ENCODE measurements at regions not wholly inside any gene's neighbourhood (a gene's known extent, or its start where the extent isn't known, plus 50 kb on each side); places are given as distances from the start of the nearest gene placed in this dataset.
"Not testable (repeated sequence)": the region's sequence is repeated elsewhere in the genome, so short reads cannot be mapped to it uniquely, and the experiment has no call there.

DNA sequence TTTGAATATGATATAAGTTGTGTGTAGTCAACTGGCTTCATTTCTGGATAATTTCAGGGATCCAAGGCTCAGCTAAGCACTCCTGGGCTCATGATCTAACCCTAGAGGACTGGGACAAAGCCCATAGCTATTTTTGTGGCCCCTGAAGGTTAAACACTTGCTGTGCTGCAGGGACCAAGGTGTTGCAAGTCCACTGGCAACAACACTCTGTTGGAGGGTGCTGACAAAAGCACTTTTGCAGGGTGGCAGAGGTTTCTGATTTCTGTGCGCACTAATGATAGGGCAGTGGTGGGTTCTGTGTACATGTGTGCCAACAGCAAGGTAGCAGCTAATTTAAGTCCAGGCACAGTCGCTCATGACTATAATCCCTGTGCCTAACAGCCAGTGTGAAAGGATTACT lies 445.3 kb upstream of the SYNCRIP start:
- no peaks in the 10 kb centered on the region for H3K4me1 ChIP-seq
- TF ChIP-seq POLR2A (IDR thresholded peaks at IDR 0.05) = no peak
- TF ChIP-seq, protein P1, sequence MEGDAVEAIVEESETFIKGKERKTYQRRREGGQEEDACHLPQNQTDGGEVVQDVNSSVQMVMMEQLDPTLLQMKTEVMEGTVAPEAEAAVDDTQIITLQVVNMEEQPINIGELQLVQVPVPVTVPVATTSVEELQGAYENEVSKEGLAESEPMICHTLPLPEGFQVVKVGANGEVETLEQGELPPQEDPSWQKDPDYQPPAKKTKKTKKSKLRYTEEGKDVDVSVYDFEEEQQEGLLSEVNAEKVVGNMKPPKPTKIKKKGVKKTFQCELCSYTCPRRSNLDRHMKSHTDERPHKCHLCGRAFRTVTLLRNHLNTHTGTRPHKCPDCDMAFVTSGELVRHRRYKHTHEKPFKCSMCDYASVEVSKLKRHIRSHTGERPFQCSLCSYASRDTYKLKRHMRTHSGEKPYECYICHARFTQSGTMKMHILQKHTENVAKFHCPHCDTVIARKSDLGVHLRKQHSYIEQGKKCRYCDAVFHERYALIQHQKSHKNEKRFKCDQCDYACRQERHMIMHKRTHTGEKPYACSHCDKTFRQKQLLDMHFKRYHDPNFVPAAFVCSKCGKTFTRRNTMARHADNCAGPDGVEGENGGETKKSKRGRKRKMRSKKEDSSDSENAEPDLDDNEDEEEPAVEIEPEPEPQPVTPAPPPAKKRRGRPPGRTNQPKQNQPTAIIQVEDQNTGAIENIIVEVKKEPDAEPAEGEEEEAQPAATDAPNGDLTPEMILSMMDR (IDR thresholded peaks at IDR 0.05) = no peak
- no peak for ATAC-seq
- H3K9me3 ChIP-seq = no peaks in the 10 kb centered on the region
- no peaks in the 10 kb centered on the region for H3K36me3 ChIP-seq
- no peak for DNase-seq
- no peak overlapping the region for H3K4me3 ChIP-seq
- WGBS (ENCODE audit: insufficient coverage, low coverage, low lambda C conversion rate, missing lambda C conversion rate) = 100% methylated on average over 1 of the region's 2 CpGs
- no peak overlapping the region for H3K27ac ChIP-seq
- intact Hi-C loops (cut with DNase I) = no loop called here
- no peaks in the 10 kb centered on the region for H3K27me3 ChIP-seq

DNA sequence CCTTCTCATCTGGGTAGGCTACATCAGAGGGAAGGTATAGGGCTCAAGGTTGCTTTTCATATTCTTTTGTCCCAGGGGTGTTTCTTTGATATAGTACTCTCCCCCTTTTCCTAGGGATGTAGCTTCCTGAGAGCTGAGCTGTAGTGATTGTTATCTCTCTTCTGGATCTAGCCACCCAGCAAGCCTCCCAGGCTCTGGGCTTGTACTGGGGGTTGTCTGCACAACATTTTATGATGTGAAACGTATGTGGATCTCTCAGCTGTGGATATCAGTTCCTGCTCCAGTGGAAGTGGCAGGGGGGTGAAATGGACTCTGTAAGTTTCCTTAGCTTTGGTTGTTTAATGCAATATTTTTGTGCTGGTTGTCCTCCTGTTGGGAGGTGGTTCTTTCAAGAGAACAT lies 437.3 kb upstream of the SYNCRIP start:
- H3K4me3 ChIP-seq = no peak overlapping the region
- TF ChIP-seq POLR2A (IDR thresholded peaks at IDR 0.05) = no peak
- TF ChIP-seq, protein P1 (IDR thresholded peaks at IDR 0.05) = no peak
- H3K9me3 ChIP-seq = no peaks in the 10 kb centered on the region
- no peaks in the 10 kb centered on the region for H3K36me3 ChIP-seq
- no peak overlapping the region for H3K27ac ChIP-seq
- 27% methylated on average over 1 of the region's 1 CpG for WGBS (ENCODE audit: insufficient coverage, low coverage, low lambda C conversion rate, missing lambda C conversion rate)
- no peaks in the 10 kb centered on the region for H3K27me3 ChIP-seq
- H3K4me1 ChIP-seq = no peaks in the 10 kb centered on the region
- ATAC-seq (no peak), DNase-seq (no peak)
- intact Hi-C loops (cut with DNase I) = no loop called here

DNA sequence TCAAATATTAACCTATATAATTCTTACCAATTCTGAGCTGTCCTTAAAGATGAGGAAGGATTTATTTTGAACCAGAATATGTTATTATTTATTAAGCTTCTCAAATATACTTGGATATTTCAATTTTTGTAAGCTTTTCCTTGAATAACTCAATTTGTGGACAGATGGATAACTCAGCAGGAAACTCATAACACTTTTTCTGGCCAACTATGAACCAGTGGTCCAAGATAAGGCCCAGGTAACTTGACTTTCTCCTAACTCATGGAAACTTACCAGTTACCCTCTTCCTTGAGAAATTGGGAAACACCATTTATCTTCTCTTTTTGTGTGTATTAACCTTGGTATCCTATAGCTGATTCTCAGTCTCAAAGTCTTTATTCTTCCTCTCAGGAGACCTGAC lies 427.5 kb upstream of the SYNCRIP start:
- Histone ChIP-seq H3K27me3 (no peaks in the 10 kb centered on the region), H3K4me1 (no peaks in the 10 kb centered on the region), H3K36me3 (no peaks in the 10 kb centered on the region), H3K27ac (no peak overlapping the region), H3K4me3 (no peak overlapping the region), H3K9me3 (no peaks in the 10 kb centered on the region)
- ATAC-seq (no peak), DNase-seq (no peak)
- TF ChIP-seq, protein P1 (IDR thresholded peaks at IDR 0.05) = no peak
- no peak for TF ChIP-seq POLR2A (IDR thresholded peaks at IDR 0.05)
- intact Hi-C loops (cut with DNase I) = no loop called here

DNA sequence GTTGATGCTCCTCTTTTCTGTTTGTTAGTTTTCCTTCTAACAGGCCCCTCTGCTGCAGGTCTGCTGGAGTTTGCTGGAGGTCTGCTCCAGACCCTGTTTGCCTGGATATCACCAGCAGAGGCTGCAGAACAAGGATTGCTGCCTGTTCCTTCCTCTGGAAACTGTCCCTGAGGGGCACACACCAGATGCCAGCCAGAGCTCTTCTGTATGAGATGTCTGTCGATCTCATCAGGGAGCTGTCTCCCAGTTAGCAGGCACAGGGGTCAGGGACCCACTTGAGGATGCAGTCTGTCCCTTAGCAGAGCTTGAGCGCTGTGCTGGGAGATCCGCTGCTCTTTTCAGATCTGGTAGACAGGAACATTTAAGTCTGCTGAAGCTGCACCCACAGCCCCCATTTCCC lies 422.3 kb upstream of the SYNCRIP start:
- intact Hi-C loops (cut with DNase I); H3K4me1 ChIP-seq; H3K4me3 ChIP-seq; ATAC-seq; H3K27ac ChIP-seq; H3K27me3 ChIP-seq; H3K36me3 ChIP-seq; H3K9me3 ChIP-seq; DNase-seq: not testable (repeated sequence)
- no CpG with 5 or more reads among the region's 3 CpGs for WGBS (ENCODE audit: insufficient coverage, low coverage, low lambda C conversion rate, missing lambda C conversion rate)

DNA sequence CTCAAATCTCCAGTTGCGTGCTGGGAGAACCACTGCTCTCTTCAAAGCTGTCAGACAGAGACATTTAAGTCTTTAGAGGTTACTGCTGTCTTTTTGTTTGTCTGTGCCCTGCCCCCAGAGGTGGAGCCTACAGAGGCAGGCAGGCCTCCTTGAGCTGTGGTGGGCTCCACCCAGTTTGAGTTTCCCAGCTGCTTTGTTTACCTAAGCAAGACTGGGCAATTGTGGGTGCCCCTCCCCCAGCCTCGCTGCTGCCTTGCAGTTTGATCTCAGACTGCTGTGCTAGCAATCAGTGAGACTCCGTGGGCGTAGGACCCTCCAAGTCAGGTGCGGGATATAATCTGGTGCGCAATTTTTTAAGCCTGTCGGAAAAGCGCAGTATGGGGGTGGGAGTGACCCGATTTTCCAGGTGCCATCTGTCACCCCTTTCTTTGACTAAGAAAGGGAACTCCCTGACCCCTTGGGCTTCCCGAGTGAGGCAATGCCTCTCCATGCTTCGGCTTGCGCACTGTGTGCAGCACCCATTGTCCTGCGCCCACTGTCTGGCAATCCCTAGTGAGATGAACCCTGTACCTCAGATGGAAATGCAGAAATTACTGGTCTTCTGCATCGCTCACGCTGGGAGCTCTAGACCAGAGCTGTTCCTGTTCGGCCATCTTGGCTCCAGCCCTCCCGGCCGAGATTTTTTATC lies 414.8 kb upstream of the SYNCRIP start:
- intact Hi-C loops (cut with DNase I); DNase-seq; H3K27ac ChIP-seq; H3K27me3 ChIP-seq; H3K4me3 ChIP-seq; H3K9me3 ChIP-seq; ATAC-seq; H3K36me3 ChIP-seq; H3K4me1 ChIP-seq: not testable (repeated sequence)
- 82% methylated on average over 12 of the region's 18 CpGs for WGBS (ENCODE audit: insufficient coverage, low coverage, low lambda C conversion rate, missing lambda C conversion rate)

DNA sequence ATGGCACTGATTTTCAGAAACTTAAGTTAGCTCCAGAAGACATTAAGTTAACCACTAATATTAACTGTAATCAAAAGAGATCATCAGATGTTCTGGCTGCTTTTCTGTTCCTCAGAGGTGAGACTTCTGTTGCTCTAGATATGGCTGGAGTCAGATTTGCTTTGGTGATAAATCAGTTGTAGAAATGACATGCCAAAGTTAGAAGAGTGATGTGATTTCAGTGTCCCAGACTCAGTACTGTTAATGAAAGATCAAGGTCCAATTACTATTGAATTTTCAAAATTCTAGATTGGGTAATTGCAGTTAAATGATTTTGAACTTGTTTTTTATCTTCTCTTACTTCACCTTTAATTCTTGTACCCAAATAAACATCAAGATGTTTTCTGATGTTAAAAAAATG lies 402.4 kb upstream of the SYNCRIP start:
- ATAC-seq (peak in 3 of 4 donors; percentile 47 to 76 (median 57)), DNase-seq (no peak)
- no peaks in the 10 kb centered on the region for H3K9me3 ChIP-seq
- H3K4me3 ChIP-seq = no peak overlapping the region
- no peak for TF ChIP-seq POLR2A (IDR thresholded peaks at IDR 0.05)
- TF ChIP-seq, protein P1 (IDR thresholded peaks at IDR 0.05) = no peak
- no peaks in the 10 kb centered on the region for H3K27me3 ChIP-seq
- intact Hi-C loops (cut with DNase I) = no loop called here
- H3K4me1 ChIP-seq = peaks cover 0 to 10% (median 0%) of the 10 kb centered on the region in 4 donors
- no peaks in the 10 kb centered on the region for H3K36me3 ChIP-seq
- no peak overlapping the region for H3K27ac ChIP-seq

All from right lobe of liver (tissue), 6 donors.